Right atrium auricular region (tissue), 2 donors: ENCODE measurements at regions not wholly inside any gene's neighbourhood (a gene's known extent, or its start where the extent isn't known, plus 50 kb on each side); places are given as distances from the start of the nearest gene placed in this dataset.
"Not testable (repeated sequence)": the region's sequence is repeated elsewhere in the genome, so short reads cannot be mapped to it uniquely, and the experiment has no call there.

Source experiments
- DNase-seq: peaks from one replicate; pipeline ENCODE4 v3.0.0-alpha.2; 2019; ENCODE audit warnings: low spot score
- H3K27ac ChIP-seq, 2 donors: fragments of 200-600 bp; sonication (generic); 1 replicate in 1 of 2; 2 replicates in 1 of 2; pipeline ENCODE4 v1.5.1; 2016 to 2019
- H3K27me3 ChIP-seq, 2 donors: fragments of 200-600 bp; sonication (generic); one replicate each; pipeline versions ENCODE4 v1.5.1 to v1.6.0; 2017 to 2019
- H3K36me3 ChIP-seq: fragments of 200-600 bp; sonication (generic); one replicate; pipeline ENCODE4 v1.5.1; 2016
- H3K4me1 ChIP-seq, 2 donors: fragments of 200-600 bp; sonication (generic); one replicate each; pipeline versions ENCODE4 v1.5.1 to v1.6.0; 2017 to 2019
- H3K4me3 ChIP-seq, 2 donors: fragments of 200-600 bp; sonication (generic); 1 replicate in 1 of 2; 2 replicates in 1 of 2; pipeline ENCODE4 v1.5.1; 2017 to 2019; ENCODE audit warnings: mild to moderate bottlenecking in 1 of 2, moderate library complexity in 1 of 2
- H3K9me3 ChIP-seq, 2 donors: fragments of 200-600 bp; sonication (generic); one replicate each; pipeline ENCODE4 v1.5.1; 2019
- TF ChIP-seq, protein P1 (sequence below), 2 donors: fragments of 200-600 bp; sonication (generic); IDR thresholded peaks; one replicate each; pipeline ENCODE4 v1.5.1; 2019; ENCODE audit warnings: antibody characterized with exemption in 2 of 2

DNA sequence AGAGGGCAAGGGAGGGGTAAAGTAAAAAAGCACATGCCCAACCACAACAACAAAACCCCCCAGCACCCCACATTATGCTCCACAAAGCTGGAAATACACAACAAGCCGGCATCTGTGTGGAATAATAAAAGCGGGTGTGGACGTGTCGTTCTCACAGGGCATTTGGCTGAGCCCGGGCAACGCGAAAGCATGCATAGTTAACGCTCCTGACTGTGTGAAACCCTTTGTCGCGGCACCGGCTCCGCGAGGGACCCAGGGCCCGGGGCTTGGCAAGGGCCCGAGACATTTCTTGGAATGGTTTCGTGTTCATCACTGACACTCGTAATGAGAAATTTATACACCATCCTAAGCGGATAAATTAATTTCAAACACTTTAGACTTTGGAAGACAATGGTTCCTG, 165.6 kb downstream of the INHBB start:
- DNase-seq: no peak
- Histone ChIP-seq H3K27ac (no peak overlapping the region), H3K4me1 (peaks cover 0 to 11% of the 10 kb centered on the region in 2 donors), H3K9me3 (no peaks in the 10 kb centered on the region), H3K4me3 (no peak overlapping the region), H3K27me3 (no peaks in the 10 kb centered on the region), H3K36me3 (no peaks in the 10 kb centered on the region)
- TF ChIP-seq, protein P1, sequence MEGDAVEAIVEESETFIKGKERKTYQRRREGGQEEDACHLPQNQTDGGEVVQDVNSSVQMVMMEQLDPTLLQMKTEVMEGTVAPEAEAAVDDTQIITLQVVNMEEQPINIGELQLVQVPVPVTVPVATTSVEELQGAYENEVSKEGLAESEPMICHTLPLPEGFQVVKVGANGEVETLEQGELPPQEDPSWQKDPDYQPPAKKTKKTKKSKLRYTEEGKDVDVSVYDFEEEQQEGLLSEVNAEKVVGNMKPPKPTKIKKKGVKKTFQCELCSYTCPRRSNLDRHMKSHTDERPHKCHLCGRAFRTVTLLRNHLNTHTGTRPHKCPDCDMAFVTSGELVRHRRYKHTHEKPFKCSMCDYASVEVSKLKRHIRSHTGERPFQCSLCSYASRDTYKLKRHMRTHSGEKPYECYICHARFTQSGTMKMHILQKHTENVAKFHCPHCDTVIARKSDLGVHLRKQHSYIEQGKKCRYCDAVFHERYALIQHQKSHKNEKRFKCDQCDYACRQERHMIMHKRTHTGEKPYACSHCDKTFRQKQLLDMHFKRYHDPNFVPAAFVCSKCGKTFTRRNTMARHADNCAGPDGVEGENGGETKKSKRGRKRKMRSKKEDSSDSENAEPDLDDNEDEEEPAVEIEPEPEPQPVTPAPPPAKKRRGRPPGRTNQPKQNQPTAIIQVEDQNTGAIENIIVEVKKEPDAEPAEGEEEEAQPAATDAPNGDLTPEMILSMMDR (IDR thresholded peaks at IDR 0.05): no peak

GRCh38 chr2:120511947-120512710, 166.2 kb downstream of the INHBB start:
- TF ChIP-seq, protein P1 (IDR thresholded peaks at IDR 0.05): peak in 1 of 2 donors; percentile 21
- H3K4me3 ChIP-seq: no peak overlapping the region
- no peak for DNase-seq

DNA sequence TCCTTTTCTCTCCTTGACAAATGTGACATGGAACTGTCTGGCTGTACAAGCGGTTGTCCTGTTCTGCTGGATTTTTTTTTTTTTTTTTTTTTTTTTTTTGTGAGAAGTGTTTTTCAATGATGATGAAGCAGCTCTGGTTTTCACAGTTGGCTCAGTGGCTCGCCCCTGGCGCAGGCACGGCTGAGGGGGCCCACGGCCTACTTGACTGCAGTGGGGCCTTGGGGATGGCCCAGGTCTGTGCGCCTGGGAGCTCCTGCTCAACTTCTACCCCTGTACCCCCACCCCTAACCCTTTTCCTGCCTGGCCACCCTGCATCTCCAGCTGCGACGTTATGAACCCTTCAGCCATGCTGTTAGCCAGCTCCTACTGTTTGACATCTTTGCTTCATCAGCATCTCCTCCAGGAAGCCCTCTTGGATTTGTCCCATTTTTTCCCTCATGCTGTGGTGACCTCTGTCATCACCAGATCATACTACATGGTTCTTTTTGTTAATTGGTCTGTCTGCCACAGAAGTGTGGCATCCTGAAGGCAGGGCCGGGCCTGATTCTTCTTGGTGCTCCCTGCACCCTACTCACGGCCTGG, 167.9 kb downstream of the INHBB start:
- no peaks in the 10 kb centered on the region for H3K36me3 ChIP-seq
- no peak overlapping the region for H3K27ac ChIP-seq
- H3K4me1 ChIP-seq: peaks cover 0 to 5% of the 10 kb centered on the region in 2 donors
- H3K27me3 ChIP-seq: no peaks in the 10 kb centered on the region
- no peak overlapping the region for H3K4me3 ChIP-seq
- DNase-seq: no peak
- no peaks in the 10 kb centered on the region for H3K9me3 ChIP-seq
- TF ChIP-seq, protein P1 (IDR thresholded peaks at IDR 0.05): no peak

More at GRCh38 chr2:120511947-120512710, 166.2 kb downstream of the INHBB start:
- Histone ChIP-seq H3K27me3 (no peaks in the 10 kb centered on the region), H3K4me1 (peaks cover 0 to 11% of the 10 kb centered on the region in 2 donors), H3K9me3 (no peaks in the 10 kb centered on the region), H3K36me3 (no peaks in the 10 kb centered on the region), H3K27ac (no peak overlapping the region)

DNA sequence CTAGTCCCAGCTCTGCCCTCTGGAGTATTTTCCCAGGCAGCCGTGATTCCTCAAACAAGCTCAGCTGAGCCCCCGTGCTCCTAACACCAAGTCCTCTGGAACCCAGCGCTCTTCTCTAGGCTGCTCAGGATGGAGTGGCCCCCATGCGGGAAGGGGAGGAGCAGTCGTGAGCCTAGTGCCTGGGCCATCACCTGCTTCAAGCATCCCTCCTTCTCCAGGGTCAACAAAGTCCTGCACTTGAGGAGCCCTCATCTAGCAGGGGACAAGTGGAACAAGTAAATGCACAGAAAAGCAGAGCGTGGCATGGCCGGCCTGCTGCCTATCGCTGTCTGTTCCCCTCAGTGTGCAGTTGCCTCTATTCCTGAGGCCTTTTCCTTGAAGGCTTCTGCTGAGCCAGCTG, 168.6 kb downstream of the INHBB start:
- TF ChIP-seq, protein P1 (IDR thresholded peaks at IDR 0.05): no peak
- Histone ChIP-seq H3K27me3 (no peaks in the 10 kb centered on the region), H3K4me3 (no peak overlapping the region), H3K36me3 (no peaks in the 10 kb centered on the region), H3K27ac (no peak overlapping the region), H3K9me3 (no peaks in the 10 kb centered on the region), H3K4me1 (no peaks in the 10 kb centered on the region)
- no peak for DNase-seq

- not testable (repeated sequence) for H3K9me3 ChIP-seq, H3K36me3 ChIP-seq, H3K27ac ChIP-seq, DNase-seq, H3K27me3 ChIP-seq, H3K4me3 ChIP-seq, H3K4me1 ChIP-seq
These were observed 169.3 kb downstream of the INHBB start for GRCh38 chr2:120515066-120515758.
